Kidney epithelial cell (primary cell): ENCODE measurements at regions not wholly inside any gene's neighbourhood (a gene's known extent, or its start where the extent isn't known, plus 50 kb on each side); places are given as distances from the start of the nearest gene placed in this dataset.
"Not testable (repeated sequence)": the region's sequence is repeated elsewhere in the genome, so short reads cannot be mapped to it uniquely, and the experiment has no call there.

ENCODE experiments used
- DNase-seq: peaks from one replicate; pipeline ENCODE4 v3.0.0-alpha.2; 2010; ENCODE audit warnings: low read depth
- H3K27me3 ChIP-seq: 2 replicates; pipeline ENCODE4 v1.6.0; 2011; ENCODE audit warnings: low read length; ENCODE audit not compliant: control insufficient read depth, insufficient read depth
- H3K36me3 ChIP-seq: 2 replicates; pipeline ENCODE4 v1.5.1; 2011; ENCODE audit warnings: low read length; ENCODE audit not compliant: control insufficient read depth, insufficient read depth
- H3K4me3 ChIP-seq: 2 replicates; pipeline ENCODE4 v1.5.1; 2011; ENCODE audit warnings: low read depth, mild to moderate bottlenecking, control low read depth, low read length
- CTCF ChIP-seq: IDR thresholded peaks from 2 replicates; pipeline ENCODE4 v1.5.1; 2011; ENCODE audit warnings: mild to moderate bottlenecking, moderate library complexity, low read length, control low read depth, inconsistent platforms; ENCODE audit not compliant: insufficient read depth, poor library complexity, severe bottlenecking

GRCh38 chr1:90821788-90822359 is 104.8 kb upstream of the BARHL2 start:
- DNase-seq, result no peak
- peaks cover under 1% of the 10 kb centered on the region for H3K27me3 ChIP-seq
- H3K36me3 ChIP-seq, result no peaks in the 10 kb centered on the region
- H3K4me3 ChIP-seq, result no peak overlapping the region
- no peak for TF ChIP-seq CTCF

GRCh38 chr1:90821152-90821787 is 104.2 kb upstream of the BARHL2 start:
- TF ChIP-seq CTCF, result no peak
- Histone ChIP-seq H3K36me3 (no peaks in the 10 kb centered on the region), H3K27me3 (no peaks in the 10 kb centered on the region), H3K4me3 (no peak overlapping the region)
- DNase-seq, result no peak

GRCh38 chr1:90820745-90821144 is 103.6 kb upstream of the BARHL2 start:
- DNase-seq, result no peak
- TF ChIP-seq CTCF, result no peak
- no peaks in the 10 kb centered on the region for H3K36me3 ChIP-seq
- H3K27me3 ChIP-seq, result no peaks in the 10 kb centered on the region
- H3K4me3 ChIP-seq, result no peak overlapping the region

- no peak for TF ChIP-seq CTCF
- no peak for DNase-seq
Measured at GRCh38 chr1:90817399-90817798, 100.3 kb upstream of the BARHL2 start.

GRCh38 chr1:90812237-90812636 is 95.1 kb upstream of the BARHL2 start:
- DNase-seq, H3K27me3 ChIP-seq, H3K4me3 ChIP-seq, H3K36me3 ChIP-seq: not testable (repeated sequence)

More at GRCh38 chr1:90817399-90817798, 100.3 kb upstream of the BARHL2 start:
- Histone ChIP-seq H3K4me3 (no peak overlapping the region), H3K27me3 (no peaks in the 10 kb centered on the region), H3K36me3 (no peaks in the 10 kb centered on the region)

- DNase-seq, H3K36me3 ChIP-seq, H3K27me3 ChIP-seq, H3K4me3 ChIP-seq: not testable (repeated sequence)
Measured at GRCh38 chr1:90811444-90811950, 94.4 kb upstream of the BARHL2 start.

- no peaks in the 10 kb centered on the region for H3K36me3 ChIP-seq
- H3K4me3 ChIP-seq, result no peak overlapping the region
- H3K27me3 ChIP-seq, result no peaks in the 10 kb centered on the region
- TF ChIP-seq CTCF, result no peak
- no peak for DNase-seq
Measured at GRCh38 chr1:90810681-90811080, 93.6 kb upstream of the BARHL2 start.
